Suprapubic skin (tissue), 4 donors: ENCODE measurements at regions not wholly inside any gene's neighbourhood (a gene's known extent, or its start where the extent isn't known, plus 50 kb on each side); places are given as distances from the start of the nearest gene placed in this dataset.
"Not testable (repeated sequence)": the region's sequence is repeated elsewhere in the genome, so short reads cannot be mapped to it uniquely, and the experiment has no call there.

Experiments used
- DNase-seq, 2 donors: peaks; one replicate each; pipeline ENCODE4 v3.0.0-alpha.2; 2019; ENCODE audit warnings: low spot score in 2 of 2
- H3K27ac ChIP-seq: fragments of 200-600 bp; sonication (generic); one replicate; pipeline ENCODE4 v1.5.1; 2019
- H3K27me3 ChIP-seq: fragments of 200-600 bp; sonication (generic); one replicate; pipeline ENCODE4 v1.5.1; 2019
- H3K36me3 ChIP-seq: fragments of 200-600 bp; sonication (generic); one replicate; pipeline ENCODE4 v1.5.1; 2019
- H3K4me1 ChIP-seq: fragments of 200-600 bp; sonication (generic); one replicate; pipeline ENCODE4 v1.5.1; 2019
- H3K4me3 ChIP-seq: fragments of 200-600 bp; sonication (generic); one replicate; pipeline ENCODE4 v1.5.1; 2019; ENCODE audit warnings: mild to moderate bottlenecking
- H3K9me3 ChIP-seq: fragments of 200-600 bp; sonication (generic); one replicate; pipeline ENCODE4 v1.5.1; 2019
- EP300 ChIP-seq: sonication (generic); formaldehyde crosslinking; IDR thresholded peaks from one replicate; pipeline ENCODE4 v1.6.1; 2017; ENCODE audit warnings: antibody characterized with exemption
- POLR2A ChIP-seq, 2 donors: fragments of 450-650 bp; IDR thresholded peaks; one replicate each; pipeline ENCODE4 v1.6.1; 2017; ENCODE audit warnings: antibody characterized with exemption in 2 of 2, mild to moderate bottlenecking in 2 of 2, moderate library complexity in 2 of 2
- POLR2AphosphoS5 ChIP-seq, 3 donors: sonication (generic); formaldehyde crosslinking; IDR thresholded peaks; one replicate each; pipeline ENCODE4 v1.6.1; 2017; ENCODE audit warnings: antibody characterized with exemption in 3 of 3
- WGBS: methylation state at CpG from one replicate; pipeline ENCODE4 v1.1.5; 2018; 5-methylcytosine and 5-hydroxymethylcytosine counted together
- TF ChIP-seq, protein P1 (sequence below), 2 donors: fragments of 200-600 bp in 1 of 2; fragments of 450-650 bp in 1 of 2; sonication (generic) in 1 of 2; IDR thresholded peaks; one replicate each; pipeline ENCODE4 v1.5.1; 2016 to 2019; ENCODE audit warnings: antibody characterized with exemption in 2 of 2, mild to moderate bottlenecking in 1 of 2, moderate library complexity in 1 of 2

DNA sequence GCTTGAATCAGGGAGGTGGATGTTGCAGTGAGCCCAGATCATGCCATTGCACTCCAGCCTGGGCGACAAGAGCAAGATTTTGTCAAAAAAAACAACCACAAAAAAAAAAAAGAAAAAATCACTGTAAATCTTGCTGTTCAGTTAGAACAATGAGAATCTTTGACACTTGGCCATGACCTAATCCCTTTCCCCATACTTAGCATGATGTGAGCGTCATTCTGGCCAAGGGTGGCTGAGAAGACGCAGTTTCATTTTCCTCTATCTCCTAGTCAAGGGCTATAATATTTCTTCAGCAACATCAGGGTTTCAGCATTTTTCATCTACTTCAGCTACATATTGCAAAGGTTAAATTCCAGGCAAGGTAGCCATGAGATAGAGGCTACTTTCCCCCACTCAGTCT lies 599.4 kb upstream of the MDGA2 start:
- WGBS, result 81% methylated on average over 3 of the region's 3 CpGs
- H3K36me3 ChIP-seq, result no peaks in the 10 kb centered on the region
- no peaks in the 10 kb centered on the region for H3K27me3 ChIP-seq
- H3K4me3 ChIP-seq, result no peak overlapping the region
- no peaks in the 10 kb centered on the region for H3K9me3 ChIP-seq
- TF ChIP-seq, protein P1, sequence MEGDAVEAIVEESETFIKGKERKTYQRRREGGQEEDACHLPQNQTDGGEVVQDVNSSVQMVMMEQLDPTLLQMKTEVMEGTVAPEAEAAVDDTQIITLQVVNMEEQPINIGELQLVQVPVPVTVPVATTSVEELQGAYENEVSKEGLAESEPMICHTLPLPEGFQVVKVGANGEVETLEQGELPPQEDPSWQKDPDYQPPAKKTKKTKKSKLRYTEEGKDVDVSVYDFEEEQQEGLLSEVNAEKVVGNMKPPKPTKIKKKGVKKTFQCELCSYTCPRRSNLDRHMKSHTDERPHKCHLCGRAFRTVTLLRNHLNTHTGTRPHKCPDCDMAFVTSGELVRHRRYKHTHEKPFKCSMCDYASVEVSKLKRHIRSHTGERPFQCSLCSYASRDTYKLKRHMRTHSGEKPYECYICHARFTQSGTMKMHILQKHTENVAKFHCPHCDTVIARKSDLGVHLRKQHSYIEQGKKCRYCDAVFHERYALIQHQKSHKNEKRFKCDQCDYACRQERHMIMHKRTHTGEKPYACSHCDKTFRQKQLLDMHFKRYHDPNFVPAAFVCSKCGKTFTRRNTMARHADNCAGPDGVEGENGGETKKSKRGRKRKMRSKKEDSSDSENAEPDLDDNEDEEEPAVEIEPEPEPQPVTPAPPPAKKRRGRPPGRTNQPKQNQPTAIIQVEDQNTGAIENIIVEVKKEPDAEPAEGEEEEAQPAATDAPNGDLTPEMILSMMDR (IDR thresholded peaks at IDR 0.05), result no peak
- TF ChIP-seq POLR2AphosphoS5 (IDR thresholded peaks at IDR 0.05) (no peak), EP300 (no peak), POLR2A (IDR thresholded peaks at IDR 0.05) (no peak)
- no peak for DNase-seq
- no peak overlapping the region for H3K27ac ChIP-seq
- H3K4me1 ChIP-seq, result no peaks in the 10 kb centered on the region

DNA sequence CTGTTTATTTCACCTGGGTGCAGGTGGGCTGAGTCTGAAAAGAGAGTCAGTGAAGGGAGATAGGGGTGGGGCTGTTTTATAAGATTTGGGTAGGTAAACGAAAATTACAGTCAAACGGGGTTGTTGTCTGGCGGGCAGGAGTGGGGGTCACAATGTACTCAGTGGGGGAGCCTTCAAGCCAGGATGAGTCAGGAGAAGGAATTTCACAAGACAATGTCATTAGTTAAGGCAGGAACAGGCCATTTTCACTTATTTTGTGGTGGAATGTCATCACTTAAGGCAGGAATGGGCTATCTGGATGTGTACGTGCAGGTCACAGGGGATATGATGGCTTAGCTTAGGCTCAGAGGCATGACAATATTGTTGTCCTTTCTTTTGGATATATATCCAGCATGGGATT lies 592.5 kb upstream of the MDGA2 start:
- WGBS, result 72% methylated on average over 4 of the region's 4 CpGs
- not testable (repeated sequence) for H3K9me3 ChIP-seq, H3K4me1 ChIP-seq, H3K4me3 ChIP-seq, H3K27ac ChIP-seq, H3K27me3 ChIP-seq, DNase-seq, H3K36me3 ChIP-seq

DNA sequence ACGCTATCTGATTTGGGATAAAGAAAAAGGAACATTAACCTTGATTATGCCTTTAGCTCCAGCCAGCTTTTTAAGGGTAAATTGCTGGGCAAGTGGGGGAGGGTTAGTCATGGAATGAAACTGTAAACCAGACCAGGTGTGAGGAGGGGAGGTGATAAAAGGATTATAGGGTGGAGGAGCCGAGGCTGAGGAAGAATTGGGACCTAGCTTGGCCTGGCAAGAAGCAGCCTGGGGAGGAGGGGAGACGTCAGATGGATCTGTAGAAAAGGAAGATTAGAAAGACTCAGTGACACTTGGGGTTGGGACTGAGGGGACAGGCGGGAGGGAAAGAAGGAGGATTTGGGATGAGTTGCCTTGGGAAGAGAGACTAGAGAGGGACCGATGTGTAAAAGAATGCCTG lies 590.8 kb upstream of the MDGA2 start:
- not testable (repeated sequence) for H3K9me3 ChIP-seq, DNase-seq, H3K36me3 ChIP-seq, H3K4me3 ChIP-seq, H3K27ac ChIP-seq, H3K4me1 ChIP-seq, H3K27me3 ChIP-seq
- 52% methylated on average over 5 of the region's 5 CpGs for WGBS

DNA sequence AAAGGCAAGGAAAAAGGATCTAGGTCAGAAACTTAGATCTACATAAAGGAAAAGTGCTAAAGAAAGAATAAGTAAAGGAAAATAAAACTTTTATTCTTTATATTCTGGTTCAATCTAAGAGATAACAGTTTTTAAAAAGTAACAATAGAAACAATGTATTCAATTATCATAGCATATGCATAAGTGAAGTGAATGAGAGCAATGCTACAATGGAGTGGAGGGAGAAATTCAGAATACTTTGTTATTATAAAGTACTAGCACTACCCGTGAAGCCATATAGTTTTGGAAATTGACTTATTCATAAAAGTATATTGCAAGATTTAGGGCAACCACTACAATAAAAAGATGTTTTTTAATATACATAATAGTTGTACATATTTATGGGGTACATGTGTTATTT lies 586.0 kb upstream of the MDGA2 start:
- Histone ChIP-seq H3K4me3 (no peak overlapping the region), H3K4me1 (no peaks in the 10 kb centered on the region), H3K27ac (no peak overlapping the region), H3K9me3 (no peaks in the 10 kb centered on the region), H3K27me3 (no peaks in the 10 kb centered on the region), H3K36me3 (no peaks in the 10 kb centered on the region)
- WGBS, result 81% methylated on average over 1 of the region's 1 CpG
- TF ChIP-seq, protein P1 (IDR thresholded peaks at IDR 0.05), result no peak
- no peak for TF ChIP-seq EP300
- no peak for TF ChIP-seq POLR2AphosphoS5 (IDR thresholded peaks at IDR 0.05)
- no peak for TF ChIP-seq POLR2A (IDR thresholded peaks at IDR 0.05)
- no peak for DNase-seq

DNA sequence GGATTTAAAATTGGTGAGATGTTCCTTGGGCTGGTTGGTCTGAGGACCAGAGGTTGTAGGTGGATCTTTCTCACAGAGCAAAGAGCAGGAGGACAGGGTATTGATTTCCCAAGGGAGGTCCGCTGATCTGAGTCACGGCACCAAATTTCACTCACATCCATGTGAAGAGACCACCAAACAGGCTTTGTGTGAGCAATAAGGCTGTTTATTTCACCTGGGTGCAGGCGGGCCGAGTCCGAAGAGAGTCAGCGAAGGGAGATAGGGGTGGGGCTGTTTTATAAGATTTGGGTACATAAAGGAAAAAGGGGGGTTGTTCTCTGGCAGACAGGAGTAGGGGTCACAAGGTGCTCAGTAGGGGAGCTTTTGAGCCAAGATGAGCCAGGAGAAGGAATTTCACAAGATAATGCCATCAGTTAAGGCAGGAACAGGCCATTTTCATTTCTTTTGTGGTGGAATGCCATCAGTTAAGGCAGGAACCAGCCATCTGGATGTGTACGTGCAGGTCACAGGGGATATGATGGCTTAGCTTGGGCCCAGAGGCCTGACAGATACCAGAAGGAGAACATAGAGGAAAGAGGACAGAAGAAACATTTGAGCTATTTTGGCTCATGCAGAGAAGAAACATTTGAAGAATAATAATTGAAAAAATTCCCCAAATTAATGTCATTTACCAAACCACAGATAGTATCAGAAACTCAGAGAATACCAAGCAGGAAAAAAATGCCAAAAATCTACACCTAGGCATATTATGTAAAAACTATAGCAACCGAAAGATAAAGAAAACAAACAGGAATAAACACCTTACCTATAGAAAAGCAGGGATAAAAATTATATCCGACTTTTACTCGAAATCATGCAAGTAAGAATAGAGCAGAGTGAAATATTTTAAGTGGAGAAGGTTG lies 585.2 kb upstream of the MDGA2 start:
- H3K4me3 ChIP-seq, H3K27ac ChIP-seq, H3K4me1 ChIP-seq, H3K9me3 ChIP-seq, DNase-seq, H3K36me3 ChIP-seq, H3K27me3 ChIP-seq: not testable (repeated sequence)
- WGBS, result 90% methylated on average over 10 of the region's 10 CpGs

DNA sequence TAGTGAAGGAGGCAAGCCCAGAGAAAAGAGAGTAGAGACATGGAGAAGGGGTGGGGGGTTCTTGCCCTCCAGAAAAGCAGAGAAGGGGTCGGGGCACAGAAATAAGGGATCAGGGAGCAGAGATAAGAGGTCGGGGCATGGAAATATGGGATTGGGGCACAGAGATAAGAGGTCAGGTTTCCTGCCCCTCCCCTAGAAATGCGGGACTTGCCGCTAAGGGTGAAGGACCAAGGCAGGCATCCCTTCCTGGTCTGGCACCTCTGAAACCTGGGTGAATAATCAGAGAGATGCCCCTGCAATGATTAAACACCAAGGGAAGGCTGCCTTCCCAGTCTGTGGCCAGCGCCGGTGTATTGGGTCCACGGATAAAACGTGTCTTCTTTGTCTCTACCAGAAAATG lies 584.5 kb upstream of the MDGA2 start:
- H3K9me3 ChIP-seq, result not testable (repeated sequence)

DNA sequence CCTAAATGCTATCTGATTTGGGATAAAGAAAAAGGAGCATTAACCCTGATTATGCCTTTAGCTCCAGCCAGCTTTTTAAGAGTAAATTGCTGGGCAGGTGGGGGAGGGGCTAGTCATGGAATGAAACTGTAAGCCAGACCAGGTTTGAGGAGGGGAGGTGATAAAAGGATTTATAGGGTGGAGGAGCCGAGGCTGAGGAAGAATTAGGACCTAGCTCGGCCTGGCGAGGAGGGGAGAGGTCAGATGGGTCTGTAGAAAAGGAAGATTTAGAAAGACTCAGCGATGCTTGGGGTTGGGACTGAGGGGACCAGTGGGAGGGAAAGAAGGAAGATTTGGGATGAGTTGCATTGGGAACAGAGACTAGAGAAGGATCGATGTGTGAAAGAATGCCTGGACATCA lies 583.8 kb upstream of the MDGA2 start:
- H3K4me1 ChIP-seq, H3K36me3 ChIP-seq, H3K27me3 ChIP-seq, DNase-seq, H3K9me3 ChIP-seq, H3K27ac ChIP-seq, H3K4me3 ChIP-seq: not testable (repeated sequence)
- 69% methylated on average over 5 of the region's 5 CpGs for WGBS

More for the DNA sequence above, 584.5 kb upstream of the MDGA2 start:
- DNase-seq, H3K27me3 ChIP-seq, H3K4me3 ChIP-seq, H3K4me1 ChIP-seq, H3K36me3 ChIP-seq, H3K27ac ChIP-seq: not testable (repeated sequence)
- 91% methylated on average over 8 of the region's 8 CpGs for WGBS

DNA sequence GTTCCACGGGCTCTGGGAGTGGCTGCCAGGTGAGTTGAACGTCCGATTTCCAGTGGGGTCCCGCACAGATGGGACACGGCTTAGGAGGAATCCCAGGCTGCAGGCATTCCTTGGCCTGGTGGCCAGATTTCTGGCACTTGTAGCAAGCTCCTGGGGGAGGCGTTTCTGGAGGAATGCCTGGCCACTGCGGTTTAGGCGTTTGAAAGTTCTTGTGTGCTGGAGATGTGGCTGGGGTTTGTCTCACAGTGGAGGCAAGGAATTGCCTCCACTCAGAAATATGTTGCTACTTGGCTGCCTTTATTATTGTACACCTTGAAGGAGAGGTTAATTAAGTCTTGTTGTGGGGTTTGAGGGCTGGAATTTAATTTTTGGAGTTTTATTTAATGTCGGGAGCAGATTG lies 583.3 kb upstream of the MDGA2 start:
- not testable (repeated sequence) for DNase-seq, H3K9me3 ChIP-seq, H3K4me1 ChIP-seq, H3K4me3 ChIP-seq, H3K36me3 ChIP-seq, H3K27me3 ChIP-seq, H3K27ac ChIP-seq
- 82% methylated on average over 9 of the region's 9 CpGs for WGBS
